ENCODE measurements at regions not wholly inside any gene's neighbourhood (a gene's known extent, or its start where the extent isn't known, plus 50 kb on each side); places are given as distances from the start of the nearest gene placed in this dataset.

DNA sequence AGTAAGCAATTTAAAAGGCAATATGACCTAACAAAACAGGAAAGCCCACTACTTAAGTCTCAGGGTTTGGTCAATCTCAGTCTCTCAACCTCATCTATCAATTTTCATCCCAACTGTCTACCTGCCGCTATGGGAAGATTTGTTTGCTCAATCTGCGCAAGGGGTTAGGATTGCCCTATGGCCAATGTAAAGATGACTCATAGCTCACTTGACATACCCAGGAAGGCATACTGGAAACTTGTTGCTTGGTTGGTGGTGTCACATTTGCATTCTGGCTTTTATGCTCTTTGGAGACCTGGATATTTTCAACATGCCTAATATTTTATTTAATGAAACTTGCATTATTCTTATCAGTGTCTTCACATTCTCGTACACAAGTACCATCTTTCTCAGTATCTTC lies 78.1 kb upstream of the TMEM196 start:
- ChIA-PET POLR2A (no interaction called here), CTCF (interaction anchor here (0.8 to 1.1 kb wide), 2 partner anchors 25 to 104 kb away, joined by 3 read pairs; no protein-coding TSS in a partner anchor)
- no peak overlapping the region for H2AFZ ChIP-seq (ENCODE audit: low read depth, low read length)
- no peak overlapping the region for H3K4me3 ChIP-seq (replicated peaks in 1 of 3; ENCODE audit: insufficient read depth in 1 of 3, low read depth in 1 of 3, low read length in 3 of 3)
- DNase-seq (ENCODE audit: low read depth, low spot score) (no peak), FAIRE-seq (no peak)
- intact Hi-C loops (cut with micrococcal nuclease), result no loop called here
- dilution Hi-C loops (cut with MboI; ENCODE audit: extremely low pct_ligation_motif_present, low sequenced_read_pairs), result no loop called here
- H3K4me1 ChIP-seq (ENCODE audit: control insufficient read depth, extremely low read depth, insufficient read depth, low read length), result no peaks in the 10 kb centered on the region
- no peaks in the 10 kb centered on the region for H3K9me3 ChIP-seq (replicated peaks; ENCODE audit: control insufficient read depth, insufficient read depth, low read length)
- no peaks in the 10 kb centered on the region for H3K27me3 ChIP-seq (ENCODE audit: control insufficient read depth in 2 of 2, insufficient read depth in 2 of 2, low read length in 2 of 2)
- TF ChIP-seq POLR2A (IDR thresholded peaks at IDR 0.05; ENCODE audit: low read depth, low read length) (no peak), GATA2 (IDR thresholded peaks at IDR 0.05; ENCODE audit: insufficient read depth, insufficient read length, low read depth, low read length) (no peak), EZH2 (IDR thresholded peaks at IDR 0.05; ENCODE audit: borderline replicate concordance, low read depth, low read length, severe bottlenecking) (no peak), JUN (IDR thresholded peaks at IDR 0.05; ENCODE audit: borderline replicate concordance, insufficient read depth, insufficient read length, low read depth) (no peak), POLR2AphosphoS5 (IDR thresholded peaks at IDR 0.05; ENCODE audit: insufficient read depth, low read depth, low read length) (no peak), FOS (IDR thresholded peaks at IDR 0.05; ENCODE audit: borderline replicate concordance, insufficient read depth, low read length) (no peak), MYC (IDR thresholded peaks at IDR 0.05; ENCODE audit: low read depth, low read length) (no peak), MAX (IDR thresholded peaks at IDR 0.05; ENCODE audit: insufficient read depth, insufficient read length) (no peak)
- TF ChIP-seq, protein P1, sequence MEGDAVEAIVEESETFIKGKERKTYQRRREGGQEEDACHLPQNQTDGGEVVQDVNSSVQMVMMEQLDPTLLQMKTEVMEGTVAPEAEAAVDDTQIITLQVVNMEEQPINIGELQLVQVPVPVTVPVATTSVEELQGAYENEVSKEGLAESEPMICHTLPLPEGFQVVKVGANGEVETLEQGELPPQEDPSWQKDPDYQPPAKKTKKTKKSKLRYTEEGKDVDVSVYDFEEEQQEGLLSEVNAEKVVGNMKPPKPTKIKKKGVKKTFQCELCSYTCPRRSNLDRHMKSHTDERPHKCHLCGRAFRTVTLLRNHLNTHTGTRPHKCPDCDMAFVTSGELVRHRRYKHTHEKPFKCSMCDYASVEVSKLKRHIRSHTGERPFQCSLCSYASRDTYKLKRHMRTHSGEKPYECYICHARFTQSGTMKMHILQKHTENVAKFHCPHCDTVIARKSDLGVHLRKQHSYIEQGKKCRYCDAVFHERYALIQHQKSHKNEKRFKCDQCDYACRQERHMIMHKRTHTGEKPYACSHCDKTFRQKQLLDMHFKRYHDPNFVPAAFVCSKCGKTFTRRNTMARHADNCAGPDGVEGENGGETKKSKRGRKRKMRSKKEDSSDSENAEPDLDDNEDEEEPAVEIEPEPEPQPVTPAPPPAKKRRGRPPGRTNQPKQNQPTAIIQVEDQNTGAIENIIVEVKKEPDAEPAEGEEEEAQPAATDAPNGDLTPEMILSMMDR (IDR thresholded peaks at IDR 0.05; ENCODE audit: extremely low read depth in 1 of 2, insufficient read depth in 1 of 2, low read depth in 1 of 2, low read length in 2 of 2), result no peak
- no TSS peak for BruUV-seq (replicated peaks)
- no peak overlapping the region for H3K27ac ChIP-seq (ENCODE audit: insufficient read depth, low read depth, low read length)
- no peak overlapping the region for H3K9ac ChIP-seq (replicated peaks; ENCODE audit: extremely low read depth, insufficient read depth, low read length)
- no peaks in the 10 kb centered on the region for H3K79me2 ChIP-seq (ENCODE audit: control insufficient read depth, insufficient read depth, low read length)
- no peak overlapping the region for H3K4me2 ChIP-seq (ENCODE audit: insufficient read depth, low read length)
- H3K36me3 ChIP-seq (ENCODE audit: control insufficient read depth in 2 of 2, extremely low read depth in 1 of 2, insufficient read depth in 2 of 2, low read length in 2 of 2), result no peaks in the 10 kb centered on the region
- no peaks in the 10 kb centered on the region for H4K20me1 ChIP-seq (replicated peaks; ENCODE audit: control insufficient read depth, extremely low read depth, insufficient read depth, low read length)
- no peaks in the 10 kb centered on the region for H3K9me1 ChIP-seq (replicated peaks; ENCODE audit: control insufficient read depth, extremely low read depth, insufficient read depth, low read length)
